ENCODE measurements at regions not wholly inside any gene's neighbourhood (a gene's known extent, or its start where the extent isn't known, plus 50 kb on each side); places are given as distances from the start of the nearest gene placed in this dataset.

DNA sequence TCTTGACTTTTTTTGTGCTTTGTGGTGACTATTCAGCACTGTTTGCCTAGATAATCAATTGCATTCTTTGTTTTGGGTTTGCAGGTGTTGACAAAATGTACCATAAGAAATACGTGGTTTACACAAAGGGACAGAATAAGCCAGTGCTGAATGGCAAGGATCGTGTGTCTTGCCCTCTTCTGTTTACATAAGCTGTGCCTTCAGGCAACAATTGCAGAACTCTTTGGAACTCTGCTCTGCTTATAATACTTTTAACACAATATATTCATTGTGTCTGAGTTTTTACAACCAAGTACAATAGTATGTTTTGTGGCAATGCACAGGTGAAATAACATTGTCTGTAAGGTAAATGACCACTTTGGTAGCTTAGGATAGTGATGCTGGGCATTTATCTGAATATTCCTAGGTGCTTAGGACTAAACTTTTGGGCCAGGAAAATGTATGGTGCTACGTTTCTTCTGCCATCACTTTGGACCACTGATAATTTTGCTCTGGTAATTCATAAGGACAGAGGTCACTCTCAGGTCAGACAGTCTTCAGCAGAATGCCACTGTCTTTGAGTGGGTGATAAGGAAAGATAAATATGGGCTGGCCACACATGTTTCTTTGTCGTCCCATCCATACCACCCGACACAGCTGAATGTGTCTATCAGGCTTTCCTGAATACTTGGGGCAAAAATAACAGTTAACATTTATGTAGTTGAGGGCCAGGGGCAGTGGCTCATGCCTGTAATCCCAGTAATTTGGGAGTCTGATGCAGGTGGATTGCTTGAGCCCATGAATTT, 344.6 kb upstream of the IMPG1 start:
- no peak for FAIRE-seq
- no peak for TF ChIP-seq POU2F2 (IDR thresholded peaks at IDR 0.05; ENCODE audit: low read depth, low read length)
- no peak for TF ChIP-seq SPI1 (IDR thresholded peaks at IDR 0.05; ENCODE audit: low read depth, low read length)
- TF ChIP-seq PAX5 (IDR thresholded peaks at IDR 0.05; ENCODE audit: insufficient read depth, low read length, severe bottlenecking), result no peak
- no peak for TF ChIP-seq POLR2AphosphoS5 (IDR thresholded peaks at IDR 0.05; ENCODE audit: low read depth, low read length)
- TF ChIP-seq POLR2A (IDR thresholded peaks at IDR 0.05; ENCODE audit: low read depth, low read length), result no peak
- no peak for TF ChIP-seq TAF1 (IDR thresholded peaks at IDR 0.05; ENCODE audit: low read depth, low read length)
- DNase-seq (ENCODE audit: insufficient read length, low spot score), result no peak

DNA sequence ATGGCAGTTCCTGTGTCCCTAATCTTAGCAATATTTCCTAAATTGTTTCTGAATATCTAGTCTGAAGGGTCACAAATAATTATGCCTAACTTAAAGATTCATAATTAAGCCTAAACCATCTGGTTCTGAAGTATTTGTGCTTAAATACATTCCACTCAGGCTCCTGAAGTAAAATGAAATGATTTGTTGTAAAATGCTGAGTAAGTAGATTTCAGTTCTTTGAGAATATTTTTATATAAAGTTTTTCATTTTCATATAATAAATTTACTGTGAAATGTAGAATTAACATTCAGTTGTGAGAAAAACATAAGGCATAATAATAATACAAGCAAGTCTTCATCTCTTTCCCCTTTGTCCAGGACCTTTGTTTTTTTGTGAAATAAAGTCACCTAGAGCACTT, 330.6 kb upstream of the IMPG1 start:
- FAIRE-seq (no peak), DNase-seq (ENCODE audit: insufficient read length, low spot score) (no peak)
- TF ChIP-seq POLR2AphosphoS5 (IDR thresholded peaks at IDR 0.05; ENCODE audit: low read depth, low read length) (no peak), POU2F2 (IDR thresholded peaks at IDR 0.05; ENCODE audit: low read depth, low read length) (no peak), SPI1 (IDR thresholded peaks at IDR 0.05; ENCODE audit: low read depth, low read length) (no peak), POLR2A (IDR thresholded peaks at IDR 0.05; ENCODE audit: low read depth, low read length) (no peak), TAF1 (IDR thresholded peaks at IDR 0.05; ENCODE audit: low read depth, low read length) (no peak), PAX5 (IDR thresholded peaks at IDR 0.05; ENCODE audit: insufficient read depth, low read length, severe bottlenecking) (no peak)

DNA sequence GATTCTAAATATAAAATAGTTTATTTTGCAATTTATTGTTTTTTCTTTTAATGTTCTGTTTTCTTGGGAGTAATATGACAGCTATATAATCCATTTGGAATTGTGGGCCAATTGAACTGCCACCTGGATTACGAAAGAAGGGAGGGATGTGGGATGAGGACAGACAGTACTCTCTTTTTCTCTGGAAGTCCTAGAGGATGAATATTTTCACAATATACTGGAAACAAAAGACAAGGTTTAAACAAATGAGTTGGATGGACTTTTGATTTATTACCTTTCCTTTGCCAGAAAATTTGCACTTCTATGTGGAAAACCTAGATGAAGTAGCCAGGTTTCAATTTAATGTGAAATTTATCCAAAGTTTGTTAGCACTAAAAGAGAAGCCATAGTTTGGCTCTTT, 325.5 kb upstream of the IMPG1 start:
- DNase-seq (ENCODE audit: insufficient read length, low spot score) (no peak), FAIRE-seq (no peak)
- TF ChIP-seq PAX5 (IDR thresholded peaks at IDR 0.05; ENCODE audit: insufficient read depth, low read length, severe bottlenecking) (no peak), POLR2AphosphoS5 (IDR thresholded peaks at IDR 0.05; ENCODE audit: low read depth, low read length) (no peak), TAF1 (IDR thresholded peaks at IDR 0.05; ENCODE audit: low read depth, low read length) (no peak), SPI1 (IDR thresholded peaks at IDR 0.05; ENCODE audit: low read depth, low read length) (no peak), POU2F2 (IDR thresholded peaks at IDR 0.05; ENCODE audit: low read depth, low read length) (no peak)

DNA sequence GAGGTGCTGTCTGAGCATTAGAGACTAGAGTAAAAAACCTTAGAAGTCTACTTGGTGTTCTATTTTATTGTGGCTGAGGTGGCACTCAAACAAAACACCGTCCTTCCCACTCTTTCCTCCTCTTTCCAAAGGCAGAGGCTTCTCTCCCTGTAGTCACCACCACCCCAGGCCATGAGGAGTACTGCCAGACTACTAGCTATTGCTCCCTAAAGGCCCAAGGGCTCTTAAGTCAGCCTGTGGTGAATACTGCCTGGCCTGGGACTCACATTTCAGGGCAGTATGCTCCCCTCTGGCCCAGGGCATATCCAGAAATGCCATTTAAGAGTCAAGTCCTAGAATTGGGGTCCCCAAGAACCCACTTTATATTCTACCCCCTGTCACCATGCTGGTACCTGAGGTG, 309.7 kb upstream of the IMPG1 start:
- DNase-seq (ENCODE audit: insufficient read length, low spot score) (no peak), FAIRE-seq (no peak)
- TF ChIP-seq TAF1 (IDR thresholded peaks at IDR 0.05; ENCODE audit: low read depth, low read length) (no peak), PAX5 (IDR thresholded peaks at IDR 0.05; ENCODE audit: insufficient read depth, low read length, severe bottlenecking) (no peak), POU2F2 (IDR thresholded peaks at IDR 0.05; ENCODE audit: low read depth, low read length) (no peak), SPI1 (IDR thresholded peaks at IDR 0.05; ENCODE audit: low read depth, low read length) (no peak), POLR2AphosphoS5 (IDR thresholded peaks at IDR 0.05; ENCODE audit: low read depth, low read length) (no peak), POLR2A (IDR thresholded peaks at IDR 0.05; ENCODE audit: low read depth, low read length) (no peak)

DNA sequence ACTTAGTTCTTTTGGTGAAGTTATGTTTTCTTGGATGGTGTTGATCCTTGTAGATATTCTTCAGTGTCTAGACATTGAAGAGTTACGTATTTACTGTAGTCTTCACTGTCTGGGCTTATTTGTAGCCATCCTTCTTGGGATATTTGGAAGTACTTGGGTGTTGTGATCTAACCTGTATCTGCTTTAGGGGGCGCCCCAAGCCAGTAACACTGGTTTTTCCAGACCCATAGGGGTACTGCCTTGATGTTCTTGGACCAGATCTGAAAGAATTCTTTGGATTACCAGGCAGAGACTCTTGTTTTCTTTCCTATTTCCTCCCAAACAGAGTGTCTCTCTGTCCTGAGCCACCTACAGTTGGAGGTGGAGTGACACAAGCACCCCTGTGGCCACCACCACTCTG, 309.1 kb upstream of the IMPG1 start:
- TF ChIP-seq POU2F2 (IDR thresholded peaks at IDR 0.05; ENCODE audit: low read depth, low read length) (no peak), POLR2AphosphoS5 (IDR thresholded peaks at IDR 0.05; ENCODE audit: low read depth, low read length) (no peak), TAF1 (IDR thresholded peaks at IDR 0.05; ENCODE audit: low read depth, low read length) (no peak), PAX5 (IDR thresholded peaks at IDR 0.05; ENCODE audit: insufficient read depth, low read length, severe bottlenecking) (no peak), SPI1 (IDR thresholded peaks at IDR 0.05; ENCODE audit: low read depth, low read length) (no peak), POLR2A (IDR thresholded peaks at IDR 0.05; ENCODE audit: low read depth, low read length) (no peak)
- DNase-seq (ENCODE audit: insufficient read length, low spot score), result no peak
- no peak for FAIRE-seq

DNA sequence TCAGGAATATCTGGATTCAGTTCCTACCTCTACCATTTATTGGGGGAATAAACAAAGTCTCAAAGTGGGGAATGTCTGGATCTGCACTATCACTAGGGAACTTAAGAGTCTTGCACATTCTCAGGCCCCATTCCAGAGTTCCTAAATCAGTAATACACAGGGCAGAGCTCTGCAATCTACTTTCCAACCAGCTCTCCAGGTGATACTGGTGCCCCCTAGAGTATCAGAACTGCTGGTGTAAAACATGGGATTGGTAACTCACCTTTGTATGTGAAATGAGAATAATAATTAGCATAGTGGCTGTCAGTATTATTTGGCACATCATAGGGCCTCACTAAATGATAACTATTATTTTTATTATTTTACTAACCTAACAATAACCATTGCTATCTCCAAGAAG, 278.8 kb upstream of the IMPG1 start:
- no peak for TF ChIP-seq SPI1 (IDR thresholded peaks at IDR 0.05; ENCODE audit: low read depth, low read length)
- TF ChIP-seq POLR2AphosphoS5 (IDR thresholded peaks at IDR 0.05; ENCODE audit: low read depth, low read length), result no peak
- no peak for TF ChIP-seq POLR2A (IDR thresholded peaks at IDR 0.05; ENCODE audit: low read depth, low read length)
- TF ChIP-seq PAX5 (IDR thresholded peaks at IDR 0.05; ENCODE audit: insufficient read depth, low read length, severe bottlenecking), result no peak
- TF ChIP-seq TAF1 (IDR thresholded peaks at IDR 0.05; ENCODE audit: low read depth, low read length), result no peak
- no peak for TF ChIP-seq POU2F2 (IDR thresholded peaks at IDR 0.05; ENCODE audit: low read depth, low read length)
- DNase-seq (ENCODE audit: insufficient read length, low spot score), result no peak
- no peak for FAIRE-seq

DNA sequence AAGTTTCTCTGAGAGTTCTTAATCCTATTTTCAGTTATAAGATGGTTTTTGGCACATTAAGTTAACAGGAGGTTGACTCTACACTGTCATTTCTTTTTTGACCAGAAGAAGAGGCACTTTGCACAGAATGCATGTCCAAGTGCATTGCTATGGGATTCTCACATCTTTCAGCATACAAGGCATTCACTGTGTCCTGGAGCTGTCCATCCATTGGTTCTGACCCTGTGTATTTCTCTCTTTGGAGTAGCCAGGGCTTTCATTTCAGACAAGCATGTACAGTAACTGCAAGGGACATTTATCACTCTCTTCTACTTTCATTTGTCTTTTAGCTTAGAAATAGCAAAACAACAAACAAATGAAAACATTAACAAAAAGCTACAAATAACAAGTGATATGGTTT, 275.1 kb upstream of the IMPG1 start:
- FAIRE-seq (no peak), DNase-seq (ENCODE audit: insufficient read length, low spot score) (no peak)
- no peak for TF ChIP-seq TAF1 (IDR thresholded peaks at IDR 0.05; ENCODE audit: low read depth, low read length)
- no peak for TF ChIP-seq POU2F2 (IDR thresholded peaks at IDR 0.05; ENCODE audit: low read depth, low read length)
- no peak for TF ChIP-seq PAX5 (IDR thresholded peaks at IDR 0.05; ENCODE audit: insufficient read depth, low read length, severe bottlenecking)
- no peak for TF ChIP-seq SPI1 (IDR thresholded peaks at IDR 0.05; ENCODE audit: low read depth, low read length)
- no peak for TF ChIP-seq POLR2A (IDR thresholded peaks at IDR 0.05; ENCODE audit: low read depth, low read length)
- no peak for TF ChIP-seq POLR2AphosphoS5 (IDR thresholded peaks at IDR 0.05; ENCODE audit: low read depth, low read length)

DNA sequence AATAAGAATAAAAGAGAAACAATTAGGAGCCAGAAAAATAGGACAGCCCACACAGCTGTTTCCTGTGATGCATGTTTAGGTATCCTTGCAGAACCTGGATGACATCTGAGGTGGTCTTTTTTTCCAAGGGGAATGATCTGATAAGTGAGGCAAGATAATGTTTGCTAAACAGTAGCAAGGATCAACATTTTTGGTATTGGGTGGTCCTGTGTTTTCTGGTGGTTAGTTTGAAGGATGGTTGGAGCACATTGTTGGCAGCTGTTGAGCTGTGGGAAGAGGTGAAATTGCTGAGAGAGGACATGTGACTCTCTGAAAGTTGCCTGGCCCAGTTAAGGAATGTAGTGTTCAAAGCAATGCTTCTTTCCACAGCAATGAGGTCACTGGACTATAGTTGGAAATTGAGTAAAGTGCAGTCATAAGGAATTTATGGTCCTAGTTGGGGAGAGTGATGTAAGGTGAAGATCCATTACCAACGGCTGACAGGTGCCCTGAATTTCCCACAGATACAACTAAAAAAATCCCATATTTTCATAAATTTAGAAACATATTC, 270.2 kb upstream of the IMPG1 start:
- FAIRE-seq, result no peak

DNA sequence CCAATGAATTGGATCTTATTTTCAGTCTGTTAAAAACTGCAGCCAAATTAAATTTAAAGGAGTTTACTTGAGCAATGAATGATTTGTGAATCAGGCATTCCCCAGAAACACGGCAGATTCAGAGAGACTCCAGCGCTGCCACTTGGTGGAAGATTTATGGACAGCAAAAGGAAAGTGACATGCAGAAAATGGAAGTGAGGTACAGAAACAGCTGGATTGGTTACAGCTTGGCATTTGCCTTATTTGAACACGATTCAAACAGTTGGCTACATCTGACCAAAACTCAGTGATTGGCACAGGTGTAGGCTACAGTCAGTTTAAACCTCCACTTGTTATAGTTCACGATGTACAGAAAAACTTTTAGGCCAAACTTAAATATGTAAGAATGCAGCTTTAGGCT, 257.6 kb upstream of the IMPG1 start:
- DNase-seq (ENCODE audit: insufficient read length, low spot score) (no peak), FAIRE-seq (no peak)
- TF ChIP-seq SPI1 (IDR thresholded peaks at IDR 0.05; ENCODE audit: low read depth, low read length), result no peak
- TF ChIP-seq PAX5 (IDR thresholded peaks at IDR 0.05; ENCODE audit: insufficient read depth, low read length, severe bottlenecking), result no peak
- no peak for TF ChIP-seq POLR2A (IDR thresholded peaks at IDR 0.05; ENCODE audit: low read depth, low read length)
- no peak for TF ChIP-seq TAF1 (IDR thresholded peaks at IDR 0.05; ENCODE audit: low read depth, low read length)
- TF ChIP-seq POU2F2 (IDR thresholded peaks at IDR 0.05; ENCODE audit: low read depth, low read length), result no peak
- TF ChIP-seq POLR2AphosphoS5 (IDR thresholded peaks at IDR 0.05; ENCODE audit: low read depth, low read length), result no peak

More for the DNA sequence above, 270.2 kb upstream of the IMPG1 start:
- DNase-seq (ENCODE audit: insufficient read length, low spot score), result no peak
- TF ChIP-seq PAX5 (IDR thresholded peaks at IDR 0.05; ENCODE audit: insufficient read depth, low read length, severe bottlenecking), result no peak

DNA sequence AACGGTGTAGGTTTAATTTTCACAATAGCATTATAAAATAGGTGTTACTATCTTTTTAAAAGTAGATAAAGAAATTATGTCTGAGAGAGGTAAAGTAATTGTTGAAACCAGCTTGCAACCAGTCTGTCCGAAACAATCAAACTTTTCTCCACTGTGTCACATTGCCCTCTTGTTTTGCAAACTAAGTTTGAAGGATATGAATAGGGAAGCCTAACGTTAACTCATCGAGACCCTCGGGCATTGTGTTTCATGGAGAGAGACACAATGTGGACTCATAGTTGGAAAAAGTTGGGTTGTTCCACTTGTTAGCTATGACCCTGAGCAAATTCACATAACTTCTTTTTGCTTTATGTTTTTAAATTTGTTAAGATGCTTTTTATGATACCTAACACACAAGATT, 254.4 kb upstream of the IMPG1 start:
- TF ChIP-seq SPI1 (IDR thresholded peaks at IDR 0.05; ENCODE audit: low read depth, low read length) (no peak), TAF1 (IDR thresholded peaks at IDR 0.05; ENCODE audit: low read depth, low read length) (no peak), POU2F2 (IDR thresholded peaks at IDR 0.05; ENCODE audit: low read depth, low read length) (no peak), POLR2A (IDR thresholded peaks at IDR 0.05; ENCODE audit: low read depth, low read length) (no peak), PAX5 (IDR thresholded peaks at IDR 0.05; ENCODE audit: insufficient read depth, low read length, severe bottlenecking) (no peak), POLR2AphosphoS5 (IDR thresholded peaks at IDR 0.05; ENCODE audit: low read depth, low read length) (no peak)
- DNase-seq (ENCODE audit: insufficient read length, low spot score) (no peak), FAIRE-seq (no peak)

Data from GM12891 (cell line).